Left lung (tissue), 4 donors: ENCODE measurements at regions not wholly inside any gene's neighbourhood (a gene's known extent, or its start where the extent isn't known, plus 50 kb on each side); places are given as distances from the start of the nearest gene placed in this dataset.

Experiments
- ATAC-seq: fragments of 200-7000 bp; cut with Tn5 transposase; one replicate; pipeline ENCODE4 v1.9.1; 2020; ENCODE audit warnings: moderate library complexity
- DNase-seq, 4 donors: peaks; one replicate each; pipeline ENCODE4 v3.0.0-alpha.2; 2013 to 2020
- H3K27ac ChIP-seq, 2 donors: fragments of 200-600 bp; sonication (generic) in 1 of 2; one replicate each; pipeline versions ENCODE4 v1.5.0 to v1.8.0; 2020 to 2021
- H3K27me3 ChIP-seq, 2 donors: fragments of 200-600 bp; sonication (generic) in 1 of 2; one replicate each; pipeline versions ENCODE4 v1.5.0 to v1.8.0; 2020 to 2021
- H3K36me3 ChIP-seq, 2 donors: fragments of 200-600 bp; sonication (generic) in 1 of 2; one replicate each; pipeline versions ENCODE4 v1.5.0 to v1.8.0; 2020 to 2021
- H3K4me1 ChIP-seq, 2 donors: fragments of 200-600 bp; one replicate each; pipeline ENCODE4 v1.8.0; 2021
- H3K4me3 ChIP-seq, 2 donors: fragments of 200-600 bp; sonication (generic) in 1 of 2; one replicate each; pipeline versions ENCODE4 v1.5.0 to v1.8.0; 2020 to 2021; ENCODE audit warnings: mild to moderate bottlenecking in 1 of 2
- H3K9me3 ChIP-seq, 2 donors: fragments of 200-600 bp; sonication (generic) in 1 of 2; one replicate each; pipeline versions ENCODE4 v1.5.0 to v1.8.0; 2020 to 2021
- CTCF ChIP-seq, 2 donors: fragments of 200-600 bp; sonication (generic) in 1 of 2; IDR thresholded peaks; one replicate each; pipeline versions ENCODE4 v1.5.0 to v1.8.0; 2021; ENCODE audit warnings: antibody characterized with exemption in 2 of 2
- intact Hi-C, 2 donors: fragments of 100-400 bp; cut with DNase I; formaldehyde crosslinking; loops; one replicate each; pipeline versions ENCODE4 v1.11.2 to v1.14.2; 2022
- donor health status: DM: no; HTN: yes; CAD: no.
- donor health status: DM: no; HTN: no; CAD: no.

- DNase-seq: no peak
- Histone ChIP-seq H3K36me3 (no peaks in the 10 kb centered on the region), H3K4me3 (no peak overlapping the region), H3K4me1 (no peaks in the 10 kb centered on the region), H3K27ac (no peak overlapping the region), H3K9me3 (peaks cover 0 to 55% of the 10 kb centered on the region in 2 donors), H3K27me3 (no peaks in the 10 kb centered on the region)
- intact Hi-C loops: no loop called here
- ATAC-seq: no peak
- TF ChIP-seq CTCF (IDR thresholded peaks at IDR 0.05): no peak
Observed at GRCh38 chr16:62475573-62475972, 439.3 kb upstream of the CDH8 start.

- DNase-seq (no peak), ATAC-seq (no peak)
- Histone ChIP-seq H3K27me3 (no peaks in the 10 kb centered on the region), H3K36me3 (no peaks in the 10 kb centered on the region), H3K9me3 (peaks cover 0 to 23% of the 10 kb centered on the region in 2 donors), H3K4me3 (no peak overlapping the region), H3K27ac (no peak overlapping the region), H3K4me1 (no peaks in the 10 kb centered on the region)
- no peak for TF ChIP-seq CTCF (IDR thresholded peaks at IDR 0.05)
- intact Hi-C loops: no loop called here
Observed at GRCh38 chr16:62462971-62463370, 426.7 kb upstream of the CDH8 start.

GRCh38 chr16:62450291-62450690 lies 414.1 kb upstream of the CDH8 start:
- ATAC-seq: no peak
- Histone ChIP-seq H3K36me3 (no peaks in the 10 kb centered on the region), H3K9me3 (peaks cover 0 to 5% of the 10 kb centered on the region in 2 donors), H3K4me3 (no peak overlapping the region), H3K4me1 (no peaks in the 10 kb centered on the region), H3K27ac (no peak overlapping the region), H3K27me3 (no peaks in the 10 kb centered on the region)
- TF ChIP-seq CTCF (IDR thresholded peaks at IDR 0.05): no peak
- intact Hi-C loops: no loop called here
- no peak for DNase-seq

DNA sequence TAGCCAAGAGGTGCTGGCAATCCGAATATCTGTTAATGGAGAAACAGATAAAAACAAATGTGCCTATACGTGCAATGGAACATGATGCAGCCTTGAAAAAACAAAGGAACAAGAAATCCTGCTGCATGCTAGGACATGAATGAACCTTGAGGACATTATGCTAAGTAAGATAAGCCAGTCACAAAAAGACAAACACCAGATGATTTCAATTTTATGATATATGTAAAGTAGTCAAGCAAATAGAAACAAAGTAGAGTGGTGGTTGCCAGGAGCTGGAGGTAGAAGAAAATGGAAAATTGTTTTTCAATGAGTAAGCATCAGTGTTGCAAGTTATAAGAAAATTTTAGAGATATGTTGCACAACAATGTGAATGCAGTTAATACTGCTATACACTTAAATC lies 409.7 kb upstream of the CDH8 start:
- no peak for TF ChIP-seq CTCF (IDR thresholded peaks at IDR 0.05)
- peaks cover 0 to 19% of the 10 kb centered on the region in 2 donors for H3K9me3 ChIP-seq
- H3K27me3 ChIP-seq: no peaks in the 10 kb centered on the region
- H3K36me3 ChIP-seq: no peaks in the 10 kb centered on the region
- H3K4me1 ChIP-seq: no peaks in the 10 kb centered on the region
- no peak overlapping the region for H3K27ac ChIP-seq
- no peak overlapping the region for H3K4me3 ChIP-seq
- DNase-seq (no peak), ATAC-seq (no peak)
- intact Hi-C loops: no loop called here

DNA sequence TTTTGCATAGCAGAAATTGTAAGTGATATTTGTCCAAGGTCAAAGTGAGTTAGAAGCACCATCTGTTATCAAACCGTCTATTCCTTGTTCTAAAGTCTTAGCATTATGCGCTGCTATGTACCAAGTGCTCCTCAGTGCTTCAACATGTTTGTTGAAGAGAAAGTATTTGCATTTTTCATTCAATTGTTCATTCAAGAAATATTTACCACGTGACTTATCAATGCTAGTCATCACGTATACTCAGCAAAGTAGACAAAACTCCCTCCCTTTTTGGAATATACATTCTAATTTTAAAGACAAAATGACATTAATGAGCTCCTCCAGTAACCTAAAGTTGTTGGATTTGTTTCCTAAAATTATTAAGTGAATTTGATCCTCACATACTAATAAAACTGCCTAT lies 388.0 kb upstream of the CDH8 start:
- Histone ChIP-seq H3K27ac (no peak overlapping the region), H3K9me3 (no peaks in the 10 kb centered on the region), H3K36me3 (no peaks in the 10 kb centered on the region), H3K27me3 (no peaks in the 10 kb centered on the region), H3K4me1 (no peaks in the 10 kb centered on the region), H3K4me3 (no peak overlapping the region)
- DNase-seq (no peak), ATAC-seq (no peak)
- intact Hi-C loops: no loop called here
- no peak for TF ChIP-seq CTCF (IDR thresholded peaks at IDR 0.05)
